ENCODE measurements at regions not wholly inside any gene's neighbourhood (a gene's known extent, or its start where the extent isn't known, plus 50 kb on each side); places are given as distances from the start of the nearest gene placed in this dataset.

GRCh38 chr10:28988980-28989379, 299.9 kb upstream of the LYZL1 start (continued):
- TF ChIP-seq ZBTB33 (IDR thresholded peaks at IDR 0.05), result no peak
- no peak for TF ChIP-seq HNF4G (IDR thresholded peaks at IDR 0.05)
- TF ChIP-seq JUND (IDR thresholded peaks at IDR 0.05), result no peak
- TF ChIP-seq, protein P1, sequence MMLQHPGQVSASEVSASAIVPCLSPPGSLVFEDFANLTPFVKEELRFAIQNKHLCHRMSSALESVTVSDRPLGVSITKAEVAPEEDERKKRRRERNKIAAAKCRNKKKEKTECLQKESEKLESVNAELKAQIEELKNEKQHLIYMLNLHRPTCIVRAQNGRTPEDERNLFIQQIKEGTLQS (IDR thresholded peaks at IDR 0.05), result no peak
- no peak for TF ChIP-seq RAD21 (IDR thresholded peaks at IDR 0.05)

- Histone ChIP-seq H3K9ac (ENCODE audit: low read depth in 1 of 2, low read length in 2 of 2) (no peak overlapping the region), H3K4me1 (ENCODE audit: control insufficient read depth in 4 of 4, insufficient read depth in 4 of 4, low read length in 3 of 4) (no peaks in the 10 kb centered on the region), H3K27me3 (ENCODE audit: control insufficient read depth in 4 of 4, insufficient read depth in 4 of 4, low read length in 3 of 4) (no peaks in the 10 kb centered on the region), H3K4me3 (ENCODE audit: low read depth in 1 of 3, low read length in 3 of 3) (no peak overlapping the region), H3K36me3 (ENCODE audit: control insufficient read depth in 4 of 4, insufficient read depth in 3 of 4, low read depth in 1 of 4, low read length in 3 of 4) (no peaks in the 10 kb centered on the region), H3K27ac (ENCODE audit: low read depth in 1 of 2, low read length in 2 of 2) (no peak overlapping the region), H3K9me3 (ENCODE audit: control insufficient read depth in 4 of 4, low read length in 3 of 4) (no peaks in the 10 kb centered on the region)
- peak; percentile 59 for DNase-seq (ENCODE audit: low spot score)
- TF ChIP-seq CTCF (IDR thresholded peaks at IDR 0.05; ENCODE audit: low read depth, low read length, missing input control), result peak; percentile 88
- TF ChIP-seq, protein P2, sequence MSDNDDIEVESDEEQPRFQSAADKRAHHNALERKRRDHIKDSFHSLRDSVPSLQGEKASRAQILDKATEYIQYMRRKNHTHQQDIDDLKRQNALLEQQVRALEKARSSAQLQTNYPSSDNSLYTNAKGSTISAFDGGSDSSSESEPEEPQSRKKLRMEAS (IDR thresholded peaks at IDR 0.05), result no peak
- TF ChIP-seq RAD21 (IDR thresholded peaks at IDR 0.05), result peak; percentile 97 to 100
- 75% methylated on average over 7 of the region's 7 CpGs for WGBS
Measured at GRCh38 chr10:28991333-28992270, 297.3 kb upstream of the LYZL1 start.

GRCh38 chr10:28993056-28993455, 295.8 kb upstream of the LYZL1 start:
- Histone ChIP-seq H3K27ac (ENCODE audit: low read depth in 1 of 2, low read length in 2 of 2) (no peak overlapping the region), H3K4me3 (ENCODE audit: low read depth in 1 of 3, low read length in 3 of 3) (no peak overlapping the region), H3K36me3 (ENCODE audit: control insufficient read depth in 4 of 4, insufficient read depth in 3 of 4, low read depth in 1 of 4, low read length in 3 of 4) (no peaks in the 10 kb centered on the region), H3K4me1 (ENCODE audit: control insufficient read depth in 4 of 4, insufficient read depth in 4 of 4, low read length in 3 of 4) (no peaks in the 10 kb centered on the region), H3K9me3 (ENCODE audit: control insufficient read depth in 4 of 4, low read length in 3 of 4) (no peaks in the 10 kb centered on the region), H3K9ac (ENCODE audit: low read depth in 1 of 2, low read length in 2 of 2) (no peak overlapping the region), H3K27me3 (ENCODE audit: control insufficient read depth in 4 of 4, insufficient read depth in 4 of 4, low read length in 3 of 4) (no peaks in the 10 kb centered on the region)
- no peak for DNase-seq (ENCODE audit: low spot score)
- TF ChIP-seq, protein P3, sequence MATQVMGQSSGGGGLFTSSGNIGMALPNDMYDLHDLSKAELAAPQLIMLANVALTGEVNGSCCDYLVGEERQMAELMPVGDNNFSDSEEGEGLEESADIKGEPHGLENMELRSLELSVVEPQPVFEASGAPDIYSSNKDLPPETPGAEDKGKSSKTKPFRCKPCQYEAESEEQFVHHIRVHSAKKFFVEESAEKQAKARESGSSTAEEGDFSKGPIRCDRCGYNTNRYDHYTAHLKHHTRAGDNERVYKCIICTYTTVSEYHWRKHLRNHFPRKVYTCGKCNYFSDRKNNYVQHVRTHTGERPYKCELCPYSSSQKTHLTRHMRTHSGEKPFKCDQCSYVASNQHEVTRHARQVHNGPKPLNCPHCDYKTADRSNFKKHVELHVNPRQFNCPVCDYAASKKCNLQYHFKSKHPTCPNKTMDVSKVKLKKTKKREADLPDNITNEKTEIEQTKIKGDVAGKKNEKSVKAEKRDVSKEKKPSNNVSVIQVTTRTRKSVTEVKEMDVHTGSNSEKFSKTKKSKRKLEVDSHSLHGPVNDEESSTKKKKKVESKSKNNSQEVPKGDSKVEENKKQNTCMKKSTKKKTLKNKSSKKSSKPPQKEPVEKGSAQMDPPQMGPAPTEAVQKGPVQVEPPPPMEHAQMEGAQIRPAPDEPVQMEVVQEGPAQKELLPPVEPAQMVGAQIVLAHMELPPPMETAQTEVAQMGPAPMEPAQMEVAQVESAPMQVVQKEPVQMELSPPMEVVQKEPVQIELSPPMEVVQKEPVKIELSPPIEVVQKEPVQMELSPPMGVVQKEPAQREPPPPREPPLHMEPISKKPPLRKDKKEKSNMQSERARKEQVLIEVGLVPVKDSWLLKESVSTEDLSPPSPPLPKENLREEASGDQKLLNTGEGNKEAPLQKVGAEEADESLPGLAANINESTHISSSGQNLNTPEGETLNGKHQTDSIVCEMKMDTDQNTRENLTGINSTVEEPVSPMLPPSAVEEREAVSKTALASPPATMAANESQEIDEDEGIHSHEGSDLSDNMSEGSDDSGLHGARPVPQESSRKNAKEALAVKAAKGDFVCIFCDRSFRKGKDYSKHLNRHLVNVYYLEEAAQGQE (IDR thresholded peaks at IDR 0.05), result no peak
- no peak for TF ChIP-seq ZBTB33 (IDR thresholded peaks at IDR 0.05)
- TF ChIP-seq TAF1 (conservative IDR thresholded peaks at IDR 0.05), result no peak
- no peak for TF ChIP-seq CTCF (IDR thresholded peaks at IDR 0.05; ENCODE audit: low read depth, low read length, missing input control)
- no peak for TF ChIP-seq EGR1 (IDR thresholded peaks at IDR 0.05; ENCODE audit: low read depth in 2 of 2)
- TF ChIP-seq FOXA2 (IDR thresholded peaks at IDR 0.05), result no peak
- TF ChIP-seq, protein P1 (IDR thresholded peaks at IDR 0.05), result no peak
- TF ChIP-seq HNF4A (conservative IDR thresholded peaks at IDR 0.05), result no peak
- no peak for TF ChIP-seq SP1 (IDR thresholded peaks at IDR 0.05)
- TF ChIP-seq RXRA (IDR thresholded peaks at IDR 0.05), result no peak
- no peak for TF ChIP-seq FOXA1 (IDR thresholded peaks at IDR 0.05)
- no peak for TF ChIP-seq YY1 (IDR thresholded peaks at IDR 0.05)
- 82% methylated on average over 8 of the region's 8 CpGs for WGBS
